ENCODE measurements at regions not wholly inside any gene's neighbourhood (a gene's known extent, or its start where the extent isn't known, plus 50 kb on each side); places are given as distances from the start of the nearest gene placed in this dataset.

GRCh38 chr13:105506463-105506862 is 1029.0 kb downstream of the EFNB2 start:
- TF ChIP-seq CTCF (tag by site-specific recombination; IDR thresholded peaks at IDR 0.05) = no peak
- no peak for TF ChIP-seq ZBTB21 (tag by site-specific recombination; IDR thresholded peaks at IDR 0.05)
- no peak for TF ChIP-seq MYNN (tag by site-specific recombination; IDR thresholded peaks at IDR 0.05; ENCODE audit: borderline replicate concordance)
- TF ChIP-seq ZNF23 (tag by site-specific recombination; IDR thresholded peaks at IDR 0.05; ENCODE audit: borderline replicate concordance) = no peak
- no peak for TF ChIP-seq ZNF473 (tag by site-specific recombination; IDR thresholded peaks at IDR 0.05)
- TF ChIP-seq SP2 (tag by site-specific recombination; IDR thresholded peaks at IDR 0.05) = no peak
- no peak for TF ChIP-seq TCF7L2 (IDR thresholded peaks at IDR 0.05; ENCODE audit: borderline replicate concordance, low read depth, low read length)
